ENCODE measurements at regions not wholly inside any gene's neighbourhood (a gene's known extent, or its start where the extent isn't known, plus 50 kb on each side); places are given as distances from the start of the nearest gene placed in this dataset.
A peak's percentile ranks its signal among the peaks of the same experiment; 100 is the strongest.

DNA sequence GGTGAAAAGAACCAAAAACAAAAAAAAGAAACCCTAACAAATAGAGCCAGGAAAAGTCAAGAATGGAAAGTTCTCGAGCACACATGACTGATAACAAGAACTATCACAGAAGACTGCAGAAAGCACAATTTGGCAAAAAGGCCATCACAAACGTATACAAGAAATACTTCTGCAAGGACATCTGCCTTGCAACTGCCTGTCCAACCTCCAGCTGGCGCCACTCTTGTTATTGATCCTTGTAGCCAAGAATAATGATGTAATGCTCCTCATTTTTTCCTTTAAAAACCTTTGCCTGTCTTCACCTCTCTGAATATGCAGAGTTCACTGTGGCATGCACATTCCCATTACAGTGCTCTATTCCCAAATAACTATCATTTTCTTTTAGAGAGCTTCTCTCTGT lies 87.9 kb upstream of the BMP5 start:
- TF ChIP-seq, protein P1, sequence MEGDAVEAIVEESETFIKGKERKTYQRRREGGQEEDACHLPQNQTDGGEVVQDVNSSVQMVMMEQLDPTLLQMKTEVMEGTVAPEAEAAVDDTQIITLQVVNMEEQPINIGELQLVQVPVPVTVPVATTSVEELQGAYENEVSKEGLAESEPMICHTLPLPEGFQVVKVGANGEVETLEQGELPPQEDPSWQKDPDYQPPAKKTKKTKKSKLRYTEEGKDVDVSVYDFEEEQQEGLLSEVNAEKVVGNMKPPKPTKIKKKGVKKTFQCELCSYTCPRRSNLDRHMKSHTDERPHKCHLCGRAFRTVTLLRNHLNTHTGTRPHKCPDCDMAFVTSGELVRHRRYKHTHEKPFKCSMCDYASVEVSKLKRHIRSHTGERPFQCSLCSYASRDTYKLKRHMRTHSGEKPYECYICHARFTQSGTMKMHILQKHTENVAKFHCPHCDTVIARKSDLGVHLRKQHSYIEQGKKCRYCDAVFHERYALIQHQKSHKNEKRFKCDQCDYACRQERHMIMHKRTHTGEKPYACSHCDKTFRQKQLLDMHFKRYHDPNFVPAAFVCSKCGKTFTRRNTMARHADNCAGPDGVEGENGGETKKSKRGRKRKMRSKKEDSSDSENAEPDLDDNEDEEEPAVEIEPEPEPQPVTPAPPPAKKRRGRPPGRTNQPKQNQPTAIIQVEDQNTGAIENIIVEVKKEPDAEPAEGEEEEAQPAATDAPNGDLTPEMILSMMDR (IDR thresholded peaks at IDR 0.05; ENCODE audit: low read depth, low read length), result peak; percentile 40
- TF ChIP-seq POLR2A (IDR thresholded peaks at IDR 0.05; ENCODE audit: extremely low read depth, insufficient read length), result no peak
- TF ChIP-seq, protein P2, sequence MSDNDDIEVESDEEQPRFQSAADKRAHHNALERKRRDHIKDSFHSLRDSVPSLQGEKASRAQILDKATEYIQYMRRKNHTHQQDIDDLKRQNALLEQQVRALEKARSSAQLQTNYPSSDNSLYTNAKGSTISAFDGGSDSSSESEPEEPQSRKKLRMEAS (IDR thresholded peaks at IDR 0.05; ENCODE audit: low read depth, low read length), result no peak

All from NB4 (cell line).